ENCODE measurements at regions not wholly inside any gene's neighbourhood (a gene's known extent, or its start where the extent isn't known, plus 50 kb on each side); places are given as distances from the start of the nearest gene placed in this dataset.

DNA sequence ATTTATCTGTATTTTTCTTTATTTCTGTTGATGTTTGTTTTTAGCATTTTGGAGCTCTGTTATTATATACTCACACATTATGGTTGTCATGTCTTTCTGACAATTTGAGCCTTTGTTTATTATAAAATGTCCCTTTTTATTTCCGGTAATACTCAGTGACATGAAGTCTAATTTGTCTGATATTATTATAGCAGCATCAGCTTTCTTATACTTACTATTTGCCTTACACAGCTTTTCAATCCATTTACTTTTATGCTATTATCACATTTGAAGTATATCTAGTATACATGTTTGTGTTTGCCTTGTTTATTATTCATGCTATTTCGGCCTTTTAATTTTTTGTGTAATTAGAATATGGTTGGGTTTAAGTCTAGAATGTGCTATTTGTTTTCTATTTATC is 430.6 kb upstream of the FANCL start:
- DNase-seq (ENCODE audit: low read depth in 2 of 2): no peak

DNA sequence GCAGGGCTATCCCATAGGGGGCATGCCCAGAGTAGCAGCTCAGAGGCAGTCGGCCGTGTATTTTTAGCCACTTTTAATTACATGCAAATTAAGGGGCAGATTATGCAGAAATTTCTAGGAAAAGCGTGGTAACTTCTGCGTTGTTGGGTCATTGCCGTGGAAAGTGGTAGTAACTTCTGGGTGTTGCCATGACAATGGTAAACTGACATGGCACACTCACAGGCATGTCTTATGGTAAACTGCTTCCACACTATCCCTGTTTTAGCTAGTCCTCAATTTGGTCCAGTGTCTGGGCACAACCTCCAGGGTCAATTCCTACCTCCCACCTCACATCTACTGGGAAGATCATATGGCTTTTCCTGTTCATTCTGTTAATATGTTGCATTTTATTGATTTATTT is 428.9 kb upstream of the FANCL start:
- no peak for DNase-seq (ENCODE audit: low read depth in 2 of 2)

DNA sequence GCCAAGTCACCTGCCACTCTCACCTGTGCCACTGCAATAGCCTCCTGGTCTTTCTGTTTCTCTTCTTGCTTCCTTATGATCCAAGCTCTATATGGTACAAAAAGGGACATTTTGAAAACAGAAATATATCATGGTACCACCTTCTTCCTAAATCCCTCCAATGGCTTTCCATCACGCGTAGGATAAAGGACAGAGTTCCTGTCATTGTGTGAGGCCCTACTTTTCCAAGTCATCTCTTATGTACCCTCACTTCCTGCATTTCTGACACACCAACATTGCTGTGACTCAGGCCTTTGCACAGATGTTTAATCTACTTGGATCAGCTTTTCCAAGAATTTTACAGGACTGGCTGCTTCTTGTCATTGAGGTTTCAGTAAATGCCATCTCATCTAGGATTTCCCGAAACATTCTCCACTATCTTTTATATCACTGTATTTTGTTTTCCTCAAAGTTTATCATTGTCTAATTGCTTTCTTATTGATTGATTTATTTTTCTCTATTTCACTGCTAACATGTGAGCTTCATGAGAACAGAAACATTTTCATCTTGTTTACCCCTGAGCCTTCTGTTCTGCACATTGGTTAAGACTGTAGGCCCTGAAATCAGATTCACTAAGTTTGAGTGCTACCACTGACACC is 426.1 kb upstream of the FANCL start:
- no peak for DNase-seq (ENCODE audit: low read depth in 2 of 2)

DNA sequence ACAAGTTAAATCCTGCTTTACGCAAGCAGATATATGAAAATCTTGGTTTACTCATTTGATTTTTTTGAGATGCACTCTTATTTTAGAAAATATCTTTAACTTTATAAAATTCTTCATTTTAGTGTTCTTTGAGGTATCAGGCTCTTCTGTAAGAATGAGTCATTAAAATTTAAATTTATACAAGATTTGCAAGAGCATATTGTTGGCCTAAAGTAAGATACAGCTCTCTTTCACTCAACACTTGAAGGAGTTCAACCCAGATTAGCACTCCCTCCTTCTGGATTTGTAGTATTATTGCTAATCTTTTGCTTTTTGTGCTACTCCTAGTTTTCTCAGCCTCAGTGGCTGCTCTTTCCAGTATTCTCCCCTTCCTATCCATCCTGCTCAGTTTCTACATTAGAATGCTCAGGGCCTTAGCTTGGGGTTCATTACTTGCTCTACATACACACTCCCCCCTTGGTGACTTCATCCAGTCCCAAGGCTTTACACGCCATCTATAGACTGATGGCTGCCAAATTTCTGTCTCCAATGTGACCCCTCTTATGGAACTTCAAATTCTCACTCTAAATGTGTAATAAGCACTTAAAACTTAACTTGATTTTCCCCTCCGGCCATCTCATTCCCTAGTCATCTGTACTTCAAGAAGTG is 425.3 kb upstream of the FANCL start:
- no peak for DNase-seq (ENCODE audit: low read depth in 2 of 2)

DNA sequence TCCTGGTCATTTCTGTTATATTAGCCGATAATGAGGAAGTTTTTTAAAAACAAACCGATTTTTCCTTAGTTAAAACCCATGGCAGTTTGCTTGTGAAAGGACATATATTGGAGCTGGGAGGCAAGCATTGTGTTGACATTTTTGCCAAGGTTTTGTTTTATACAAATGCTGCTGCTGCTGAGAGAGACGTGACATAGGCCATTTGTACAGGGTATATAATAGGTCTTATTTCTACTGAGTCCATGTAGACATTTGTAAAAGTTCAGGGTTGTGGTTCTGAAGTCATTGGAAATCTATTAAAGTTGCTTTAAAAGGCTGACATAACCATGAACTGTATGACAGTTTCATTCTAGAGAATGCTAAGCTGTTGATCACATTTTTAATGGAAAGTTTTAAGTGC is 424.0 kb upstream of the FANCL start:
- no peak for DNase-seq (ENCODE audit: low read depth in 2 of 2)

DNA sequence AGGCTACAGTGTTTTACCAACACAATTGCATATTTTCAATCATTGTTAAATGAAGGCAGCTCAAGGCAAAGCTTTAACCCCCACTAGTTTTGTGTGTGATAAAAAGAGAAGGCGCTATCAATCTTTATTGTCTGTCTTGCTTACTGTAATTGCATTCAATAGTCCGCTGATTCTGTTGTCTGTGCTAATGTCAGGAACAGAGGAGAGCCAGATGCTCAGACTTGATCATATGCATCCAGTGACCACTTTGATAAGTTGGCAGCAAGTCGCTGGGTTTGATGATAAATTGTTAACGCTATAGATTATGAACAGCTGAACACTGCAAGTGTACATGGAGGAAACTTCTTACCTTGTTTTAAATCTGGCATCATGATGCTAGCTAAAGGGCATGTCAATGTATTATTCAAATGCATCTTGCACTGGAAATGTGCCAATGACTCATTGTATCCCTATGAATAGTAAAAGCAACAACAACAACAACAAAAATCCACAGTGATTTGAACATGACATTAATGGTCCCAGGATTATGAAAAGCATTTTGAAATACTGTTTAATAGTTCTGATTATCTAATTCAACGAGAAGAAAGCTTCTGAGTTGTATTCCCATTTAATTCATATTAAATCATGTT is 423.5 kb upstream of the FANCL start:
- DNase-seq (ENCODE audit: low read depth in 2 of 2): no peak

DNA sequence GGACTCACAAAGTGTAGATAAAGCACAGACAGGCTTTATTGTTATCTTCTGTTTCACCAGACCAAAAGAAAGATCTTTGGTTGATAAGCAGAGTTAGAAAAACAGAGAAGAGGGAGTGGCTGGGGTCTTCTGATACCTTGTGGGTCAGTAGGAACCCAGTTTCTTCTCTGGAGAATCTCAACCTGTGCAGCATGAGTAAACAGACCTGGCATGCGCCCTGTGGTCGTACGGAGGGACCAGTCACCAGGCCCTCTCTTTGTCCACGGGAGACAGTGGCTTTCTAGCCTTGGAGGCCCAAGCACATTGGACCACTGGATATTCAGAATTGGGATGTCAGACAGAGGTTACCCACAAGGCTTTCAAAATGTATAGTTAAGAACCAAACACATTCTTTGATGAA is 418.9 kb upstream of the FANCL start:
- DNase-seq (ENCODE audit: low read depth in 2 of 2): no peak

DNA sequence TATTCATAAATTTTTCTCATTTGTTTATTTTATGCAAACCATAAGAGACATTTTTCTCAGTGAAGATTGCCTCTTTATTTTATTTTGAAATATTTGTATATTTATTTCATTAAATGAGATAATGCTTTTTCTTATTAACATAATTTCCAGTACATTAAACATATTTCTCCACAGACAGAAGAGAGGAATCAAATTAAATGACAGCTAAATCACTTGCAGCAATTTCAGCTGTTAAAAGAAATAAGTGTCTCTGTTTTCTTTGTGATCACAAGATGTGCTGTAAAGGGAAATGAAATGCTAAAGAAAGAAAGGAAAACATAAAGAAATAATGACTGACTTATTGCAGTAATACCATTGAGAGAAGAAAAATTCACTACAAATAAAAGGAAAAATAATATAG is 414.0 kb upstream of the FANCL start:
- no peak for DNase-seq (ENCODE audit: low read depth in 2 of 2)

DNA sequence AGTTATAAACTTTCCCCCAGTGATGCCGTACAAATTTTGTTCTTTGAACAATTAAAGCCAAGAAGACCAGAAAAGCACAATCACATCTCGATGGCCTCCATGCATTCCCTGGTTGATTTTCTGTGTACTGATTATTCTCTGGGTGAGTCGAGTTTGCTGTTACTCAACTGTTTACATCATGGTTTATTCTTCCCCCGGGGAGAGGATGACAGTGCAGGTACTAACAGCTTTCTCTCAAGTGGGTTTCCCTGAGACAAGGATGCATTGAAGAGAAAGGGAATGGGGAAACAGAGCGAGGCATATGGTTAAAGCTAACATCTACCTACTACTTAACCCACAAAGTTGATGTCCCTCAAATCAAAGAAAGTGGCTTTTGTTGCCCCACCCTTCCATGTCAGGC is 410.8 kb upstream of the FANCL start:
- DNase-seq (ENCODE audit: low read depth in 2 of 2): no peak

DNA sequence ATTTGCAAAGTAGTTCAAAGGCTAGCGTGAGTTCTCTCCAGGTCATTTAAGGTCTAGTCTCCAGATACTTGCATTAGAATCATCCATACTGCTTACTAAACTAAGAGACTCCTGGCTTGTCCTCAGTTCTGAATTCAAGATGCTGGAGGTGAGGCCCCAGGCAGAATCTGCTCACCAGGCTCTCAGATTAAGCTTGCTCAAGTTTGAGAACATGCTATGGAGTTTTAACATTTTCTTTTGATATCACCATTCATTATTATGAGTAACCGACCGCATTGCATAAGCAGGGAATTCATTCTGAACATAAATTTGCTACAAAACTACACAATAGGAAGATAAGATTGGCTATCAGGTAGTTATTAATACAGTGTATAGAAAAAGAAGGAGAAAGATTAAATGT is 409.7 kb upstream of the FANCL start:
- no peak for DNase-seq (ENCODE audit: low read depth in 2 of 2)

DNA sequence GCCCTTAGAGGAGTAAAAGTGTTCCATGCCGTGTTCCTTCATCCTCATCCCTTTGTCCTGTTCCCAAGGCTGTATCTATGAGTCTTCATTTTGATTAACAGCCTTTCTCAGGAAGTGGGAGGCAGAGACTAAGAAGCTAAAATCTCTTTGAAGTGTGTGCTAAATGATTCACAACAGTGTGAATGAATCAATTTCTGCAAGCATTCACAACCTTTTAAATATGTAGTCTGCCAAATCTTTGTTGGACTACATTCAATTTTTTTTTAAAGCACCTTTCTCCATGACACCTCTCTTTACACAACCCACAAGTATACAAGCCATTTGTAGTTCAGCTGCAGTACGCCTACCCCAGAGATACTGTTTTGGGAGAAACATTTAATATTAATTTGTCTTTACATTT is 408.6 kb upstream of the FANCL start:
- no peak for DNase-seq (ENCODE audit: low read depth in 2 of 2)

DNA sequence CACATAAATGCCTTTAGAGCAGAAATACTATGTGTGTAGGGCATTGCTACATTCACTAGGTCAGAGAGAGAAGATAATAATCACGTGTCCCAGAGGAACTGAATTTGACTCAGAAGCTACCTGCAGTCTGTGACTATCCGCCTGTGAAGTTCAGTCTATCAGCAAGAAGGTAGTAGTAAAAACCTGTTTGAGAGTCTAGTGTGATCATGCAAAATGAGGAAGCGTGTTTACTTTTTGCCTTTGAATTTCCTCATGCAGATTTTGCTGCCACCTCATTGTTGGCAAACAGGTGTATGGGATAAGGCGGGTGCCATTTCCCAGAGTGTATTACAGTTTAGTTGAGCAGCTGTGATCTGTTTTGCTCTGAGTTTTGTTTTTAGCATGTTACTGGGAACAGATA is 403.9 kb upstream of the FANCL start:
- DNase-seq (ENCODE audit: low read depth in 2 of 2): no peak

DNA sequence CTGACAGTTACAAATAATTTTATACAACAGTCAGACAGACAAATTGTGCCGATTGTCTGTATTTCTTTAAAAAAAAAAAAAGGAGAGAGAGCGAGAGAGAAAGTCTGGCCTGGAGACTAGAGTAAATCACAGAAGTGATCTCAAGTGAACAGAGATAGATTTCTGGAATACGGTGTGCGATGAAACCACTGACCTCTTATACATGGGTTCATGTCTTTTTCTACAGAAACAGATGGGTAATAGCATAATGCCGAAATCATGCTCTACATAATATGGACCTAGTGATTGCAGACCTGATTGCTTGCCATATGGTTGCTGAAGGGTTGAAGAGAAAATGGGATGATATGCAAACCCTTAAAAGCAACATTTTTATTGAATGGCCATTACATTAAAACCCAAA is 403.3 kb upstream of the FANCL start:
- DNase-seq (ENCODE audit: low read depth in 2 of 2): no peak

DNA sequence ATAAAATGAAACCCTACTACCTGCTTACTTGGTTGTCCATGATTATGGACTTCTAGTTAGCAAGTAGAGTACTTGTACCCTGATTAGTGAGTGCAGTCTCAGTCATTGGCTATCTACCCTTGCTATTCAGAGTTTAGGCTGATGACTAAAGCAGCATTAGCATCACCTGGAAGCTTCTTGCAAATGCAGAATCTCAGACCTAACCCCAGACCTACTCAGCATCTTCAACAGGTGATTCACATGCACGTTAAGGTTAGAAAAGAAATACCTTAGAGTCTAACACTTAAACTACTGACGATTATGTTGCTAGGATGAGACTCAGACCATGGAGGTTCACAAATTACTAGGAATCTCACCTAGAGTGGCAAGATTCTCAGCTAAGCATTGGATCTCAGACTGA is 399.9 kb upstream of the FANCL start:
- no peak for DNase-seq (ENCODE audit: low read depth in 2 of 2)

DNA sequence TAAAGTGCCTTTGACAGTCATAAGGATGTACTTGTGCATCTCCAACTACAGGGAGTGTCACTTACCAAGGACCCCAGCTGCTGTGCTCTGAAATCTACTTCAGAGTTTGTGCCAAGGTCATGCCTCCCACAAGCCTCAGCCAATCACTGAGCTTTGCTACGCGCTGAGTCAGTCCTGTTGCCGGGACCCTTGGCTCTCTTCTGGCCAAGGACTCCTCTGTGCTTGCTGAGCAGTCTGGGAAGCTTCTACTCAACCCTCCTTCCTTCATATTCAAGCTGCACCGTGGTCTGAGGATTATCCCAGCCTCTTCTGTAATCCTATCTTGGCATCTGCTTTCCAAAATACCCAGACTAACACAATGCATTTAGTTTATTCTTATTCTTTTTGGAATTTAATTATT is 398.9 kb upstream of the FANCL start:
- DNase-seq (ENCODE audit: low read depth in 2 of 2): no peak

DNA sequence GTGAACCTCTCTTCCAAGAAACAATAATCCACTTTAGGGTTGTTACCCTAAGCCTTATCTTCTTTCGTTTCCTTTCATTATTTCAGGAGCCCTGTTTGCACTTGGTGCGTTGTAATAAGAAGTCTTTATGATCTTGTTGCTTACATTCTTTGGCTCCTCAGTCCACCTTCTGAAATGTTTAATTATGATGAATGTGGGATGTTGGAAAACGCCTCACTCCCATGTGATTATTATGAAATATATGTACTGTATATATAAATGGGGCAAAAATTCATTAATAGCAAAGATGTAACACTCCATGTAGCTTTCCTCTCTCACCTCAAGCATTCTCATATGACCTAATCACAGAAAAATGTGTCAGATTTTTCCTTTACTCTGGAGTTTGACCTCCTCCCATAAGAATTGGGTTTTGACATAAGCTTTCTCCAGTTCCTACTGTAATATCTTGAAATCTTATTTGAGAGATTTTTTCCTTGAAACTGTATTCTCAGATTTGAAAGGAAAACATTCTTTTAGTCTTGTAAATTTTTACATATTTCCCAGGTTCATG is 397.2 kb upstream of the FANCL start:
- no peak for DNase-seq (ENCODE audit: low read depth in 2 of 2)

DNA sequence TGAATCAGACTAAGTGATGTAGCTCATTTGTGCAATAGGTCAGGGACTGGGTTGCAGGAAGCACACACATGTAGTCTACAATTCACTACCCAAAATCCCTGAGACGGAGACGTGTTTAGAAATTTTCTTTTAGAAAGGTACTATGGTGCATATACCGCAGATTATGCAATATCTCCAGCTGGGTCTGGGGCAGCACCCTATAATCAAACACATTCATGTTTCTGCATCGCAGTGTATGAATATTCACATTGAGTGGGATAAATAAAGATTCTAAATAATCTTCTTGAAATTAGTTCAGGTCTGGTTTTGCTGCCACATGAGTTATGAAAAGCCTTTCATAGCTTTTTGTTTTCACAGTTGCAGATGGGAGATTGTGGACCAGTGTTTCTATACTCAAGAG is 395.7 kb upstream of the FANCL start:
- no peak for DNase-seq (ENCODE audit: low read depth in 2 of 2)

DNA sequence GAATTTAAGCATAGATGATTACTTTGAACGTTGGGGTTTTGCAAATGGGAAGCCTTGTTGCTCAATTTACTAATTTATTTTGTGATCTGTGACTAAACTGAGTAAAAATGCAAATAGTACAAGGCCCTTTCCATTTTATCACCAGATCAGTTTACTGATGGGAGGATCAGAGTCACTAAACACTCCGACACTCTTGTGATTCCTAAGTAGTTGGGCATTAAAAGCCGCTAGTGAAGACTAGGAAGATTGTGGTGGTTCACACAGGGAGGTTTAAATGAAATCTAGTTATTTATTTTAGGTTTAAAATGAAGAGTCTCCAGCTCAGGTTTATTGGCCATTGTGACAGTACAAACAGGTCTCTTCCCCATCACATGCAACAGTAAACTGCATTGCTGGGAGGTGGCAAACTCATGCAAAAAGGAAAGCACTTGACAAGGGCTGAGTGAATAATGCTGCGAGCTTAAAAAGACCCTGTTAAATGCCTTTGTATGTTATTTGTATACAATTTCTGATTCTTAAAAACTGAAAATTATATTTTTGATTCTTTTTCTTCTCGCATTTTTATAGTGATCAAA is 394.8 kb upstream of the FANCL start:
- DNase-seq (ENCODE audit: low read depth in 2 of 2): no peak

DNA sequence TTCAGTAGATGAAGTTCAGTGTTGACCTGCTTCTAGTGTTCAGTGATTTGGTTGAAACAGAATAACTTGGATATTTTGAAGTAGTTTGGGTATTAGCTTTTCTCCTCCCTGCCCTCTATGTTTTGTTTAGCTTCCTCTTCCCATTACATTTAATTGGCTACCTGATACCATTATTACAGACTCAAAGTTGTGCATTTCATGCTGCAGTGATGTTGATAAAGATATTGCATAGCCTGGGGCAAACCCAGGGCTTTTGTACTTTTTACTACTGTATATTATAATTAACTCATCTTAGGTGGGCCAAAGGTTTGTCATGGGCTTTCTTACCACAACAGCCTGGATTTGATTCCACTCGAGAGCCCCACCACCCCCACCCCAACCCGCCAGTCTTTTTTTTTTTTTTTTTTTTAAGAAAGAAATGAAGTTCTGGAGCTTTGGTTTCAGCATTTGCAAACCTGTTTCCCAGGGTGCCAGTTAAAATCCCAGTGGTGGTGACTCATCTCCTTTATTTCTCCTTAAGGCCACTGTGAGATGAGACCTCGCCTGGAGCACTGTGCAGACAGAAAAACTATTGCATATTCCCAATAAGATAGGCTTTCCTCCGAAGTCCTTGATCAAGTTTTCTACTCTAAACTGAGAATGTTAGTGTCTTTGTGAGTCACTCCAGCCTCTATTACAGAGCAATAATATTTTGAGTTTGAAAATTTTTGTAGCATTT is 393.7 kb upstream of the FANCL start:
- DNase-seq (ENCODE audit: low read depth in 2 of 2): no peak

DNA sequence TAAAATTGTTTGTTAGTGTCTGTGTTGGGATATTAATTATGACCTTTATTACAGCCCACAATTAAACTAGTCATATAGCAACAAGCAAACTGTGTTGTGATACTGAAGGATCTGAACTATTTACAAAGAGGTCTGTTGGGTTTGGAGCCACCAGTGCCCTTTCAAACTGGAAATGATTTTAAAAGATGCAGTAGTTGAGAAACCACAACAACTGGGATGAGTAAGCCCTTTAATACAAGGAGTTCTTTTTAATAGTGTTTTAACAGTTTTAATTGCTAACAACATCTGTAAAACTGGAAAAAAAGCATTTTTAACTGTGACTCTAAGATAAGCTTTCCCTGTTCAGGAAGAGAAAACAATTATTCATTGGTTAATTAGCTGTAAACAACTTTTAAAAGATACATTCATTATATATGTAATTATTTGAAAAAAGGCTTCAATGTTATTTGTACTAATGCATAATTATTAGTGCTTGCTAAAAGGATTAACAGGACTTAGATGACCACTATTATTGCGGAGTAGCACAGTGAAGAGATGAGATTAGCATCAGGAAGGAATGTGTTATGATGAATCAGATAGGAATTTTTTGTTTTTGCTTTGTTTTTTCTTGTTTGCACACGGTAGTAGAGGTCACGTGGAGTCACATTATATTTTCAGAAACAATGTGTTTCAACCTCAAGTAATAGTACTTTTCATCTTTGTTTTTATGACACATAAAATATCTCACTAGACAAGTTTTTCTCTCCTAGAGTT is 392.7 kb upstream of the FANCL start:
- no peak for DNase-seq (ENCODE audit: low read depth in 2 of 2)

DNA sequence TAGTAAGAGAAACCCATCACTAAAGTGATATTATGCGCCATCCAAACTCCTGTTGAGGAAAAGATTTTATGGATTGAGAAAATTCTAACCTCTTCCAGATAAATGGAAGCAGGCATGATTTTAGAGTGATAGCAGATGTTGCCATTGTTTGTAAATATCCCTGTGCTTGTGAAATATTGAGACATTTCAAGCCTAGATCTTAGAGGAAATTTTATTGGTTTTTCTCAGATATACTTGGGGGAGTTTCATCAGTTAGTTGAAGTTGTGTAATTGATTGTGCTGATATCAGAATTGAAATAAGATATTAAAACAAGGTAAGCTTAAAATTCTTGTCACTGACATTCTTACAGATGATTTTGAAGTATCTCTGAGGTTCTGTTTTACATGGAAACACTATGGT is 390.9 kb upstream of the FANCL start:
- no peak for DNase-seq (ENCODE audit: low read depth in 2 of 2)

Data from stimulated activated CD4-positive, alpha-beta T cell treated with anti-CD3 and anti-CD28 coated beads, Interleukin-4, amount 100 ng/mL, for 48 hours (primary cell).